GM06990 (cell line): ENCODE measurements at regions not wholly inside any gene's neighbourhood (a gene's known extent, or its start where the extent isn't known, plus 50 kb on each side); places are given as distances from the start of the nearest gene placed in this dataset.

Experiments used
- DNase-seq: peaks from one replicate; pipeline ENCODE4 v3.0.0-alpha.2; 2011; ENCODE audit not compliant: insufficient read length; ENCODE audit errors: extremely low read depth
- H3K27me3 ChIP-seq: replicated peaks from 2 replicates; pipeline ENCODE4 v1.6.0; 2011; ENCODE audit warnings: low read length; ENCODE audit not compliant: control insufficient read depth, insufficient read depth
- H3K36me3 ChIP-seq: 2 replicates; pipeline ENCODE4 v1.5.1; 2011; ENCODE audit warnings: low read length; ENCODE audit not compliant: control insufficient read depth, insufficient read depth
- H3K4me3 ChIP-seq: replicated peaks from 2 replicates; pipeline ENCODE4 v1.5.1; 2011; ENCODE audit warnings: low read depth, mild to moderate bottlenecking, control low read depth, low read length
- CTCF ChIP-seq: IDR thresholded peaks from 2 replicates; pipeline ENCODE4 v1.5.1; 2011; ENCODE audit warnings: low read length, control low read depth, mild to moderate bottlenecking, inconsistent platforms; ENCODE audit not compliant: insufficient read depth, poor library complexity, severe bottlenecking

- no peak for DNase-seq
- H3K36me3 ChIP-seq, result no peaks in the 10 kb centered on the region
- TF ChIP-seq CTCF, result no peak
- no peak overlapping the region for H3K4me3 ChIP-seq
- H3K27me3 ChIP-seq, result no peaks in the 10 kb centered on the region
Observed at GRCh38 chr13:87035526-87035925, 635.6 kb upstream of the SLITRK5 start.

- Histone ChIP-seq H3K27me3 (no peaks in the 10 kb centered on the region), H3K36me3 (no peaks in the 10 kb centered on the region), H3K4me3 (no peak overlapping the region)
- DNase-seq, result no peak
- TF ChIP-seq CTCF, result no peak
Observed at GRCh38 chr13:87042946-87043345, 628.2 kb upstream of the SLITRK5 start.

GRCh38 chr13:87052731-87053130, 618.4 kb upstream of the SLITRK5 start:
- TF ChIP-seq CTCF, result no peak
- no peak for DNase-seq
- Histone ChIP-seq H3K36me3 (no peaks in the 10 kb centered on the region), H3K27me3 (no peaks in the 10 kb centered on the region), H3K4me3 (no peak overlapping the region)

DNA sequence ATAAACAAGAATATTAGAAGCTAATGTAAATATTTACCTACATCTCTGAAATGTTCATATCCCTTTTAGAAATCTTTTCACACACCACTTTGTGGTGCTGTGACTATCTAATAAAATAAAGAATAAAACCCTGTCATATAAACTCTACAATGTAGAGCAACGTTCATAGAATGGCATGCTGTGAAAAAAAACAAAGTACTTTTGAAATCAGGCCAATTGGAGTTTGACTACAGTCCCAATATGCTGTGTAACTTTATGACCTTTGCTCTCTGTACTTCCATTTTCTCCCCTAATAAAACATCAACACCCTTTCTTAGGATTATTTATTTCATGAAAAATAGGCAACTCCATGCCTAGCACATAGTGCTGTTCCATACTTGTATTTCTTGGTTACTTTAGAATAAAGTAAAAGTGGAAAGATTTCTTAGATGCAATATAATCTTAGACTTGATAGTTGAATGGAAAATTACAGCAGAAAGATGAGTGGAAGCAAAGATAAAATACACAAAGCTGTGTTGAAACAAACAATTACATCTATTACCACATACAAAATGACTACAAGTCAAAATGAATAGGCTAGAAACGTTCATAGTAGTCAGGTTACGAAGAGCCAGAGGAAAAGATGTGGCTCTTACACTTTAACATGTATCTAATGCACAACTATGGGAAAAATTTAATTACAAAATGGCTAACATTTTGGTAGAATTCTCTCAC, 613.2 kb upstream of the SLITRK5 start:
- no peak for DNase-seq
- no peak overlapping the region for H3K4me3 ChIP-seq
- no peak for TF ChIP-seq CTCF
- H3K36me3 ChIP-seq, result no peaks in the 10 kb centered on the region
- no peaks in the 10 kb centered on the region for H3K27me3 ChIP-seq

GRCh38 chr13:87058786-87059329, 612.3 kb upstream of the SLITRK5 start:
- TF ChIP-seq CTCF, result no peak
- no peak for DNase-seq
- Histone ChIP-seq H3K27me3 (no peaks in the 10 kb centered on the region), H3K36me3 (no peaks in the 10 kb centered on the region), H3K4me3 (no peak overlapping the region)
